Brain pericyte (primary cell): ENCODE measurements at regions not wholly inside any gene's neighbourhood (a gene's known extent, or its start where the extent isn't known, plus 50 kb on each side); places are given as distances from the start of the nearest gene placed in this dataset.

Experiments
- DNase-seq: peaks from one replicate; pipeline ENCODE4 v3.0.0-alpha.2; 2012; ENCODE audit warnings: low read depth, low spot score

DNA sequence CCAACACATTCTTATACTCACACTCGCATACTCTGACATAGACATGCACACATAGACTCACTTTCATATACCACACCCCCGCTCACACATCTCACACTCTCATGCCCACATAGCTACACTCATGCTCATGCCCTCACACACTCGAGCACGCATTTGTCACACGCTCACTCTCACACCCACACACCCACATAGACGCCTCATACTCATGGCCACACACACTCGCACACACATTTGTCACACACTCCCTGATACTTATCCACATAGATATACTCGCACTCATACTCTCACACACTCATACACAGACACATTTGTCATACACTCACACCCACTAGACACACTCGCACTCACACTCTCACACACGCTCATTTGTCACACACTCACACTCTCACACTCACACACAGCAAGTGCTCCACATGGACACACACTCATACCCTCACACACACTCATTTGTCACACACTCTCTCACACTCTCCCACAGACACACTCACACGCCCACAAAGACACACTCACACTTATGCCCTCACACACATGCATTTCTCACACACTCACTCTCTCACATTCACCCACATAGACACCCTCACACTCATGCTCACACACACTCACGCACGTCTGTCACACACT lies 50.9 kb downstream of the TNP1 start:
- no peak for DNase-seq

DNA sequence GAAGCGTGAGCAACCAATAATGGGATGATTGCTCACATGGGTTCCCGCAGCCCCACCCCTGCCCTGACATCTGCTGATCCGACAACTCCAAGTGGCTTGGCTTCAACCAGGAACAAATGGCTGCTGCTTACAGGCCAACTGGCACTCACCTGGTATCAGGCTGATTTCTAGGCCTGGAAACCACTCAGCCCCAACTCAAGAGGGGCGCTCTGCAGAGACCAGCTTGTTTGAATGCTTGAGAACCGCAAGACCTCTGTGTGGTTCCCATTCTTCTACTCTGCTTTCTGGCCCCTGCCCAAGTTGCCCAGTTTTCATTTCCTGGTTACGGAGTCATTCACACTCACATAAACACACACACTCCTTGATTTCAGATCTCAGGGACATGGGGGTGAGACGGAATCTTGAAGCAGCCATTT lies 52.0 kb downstream of the TNP1 start:
- DNase-seq = no peak

DNA sequence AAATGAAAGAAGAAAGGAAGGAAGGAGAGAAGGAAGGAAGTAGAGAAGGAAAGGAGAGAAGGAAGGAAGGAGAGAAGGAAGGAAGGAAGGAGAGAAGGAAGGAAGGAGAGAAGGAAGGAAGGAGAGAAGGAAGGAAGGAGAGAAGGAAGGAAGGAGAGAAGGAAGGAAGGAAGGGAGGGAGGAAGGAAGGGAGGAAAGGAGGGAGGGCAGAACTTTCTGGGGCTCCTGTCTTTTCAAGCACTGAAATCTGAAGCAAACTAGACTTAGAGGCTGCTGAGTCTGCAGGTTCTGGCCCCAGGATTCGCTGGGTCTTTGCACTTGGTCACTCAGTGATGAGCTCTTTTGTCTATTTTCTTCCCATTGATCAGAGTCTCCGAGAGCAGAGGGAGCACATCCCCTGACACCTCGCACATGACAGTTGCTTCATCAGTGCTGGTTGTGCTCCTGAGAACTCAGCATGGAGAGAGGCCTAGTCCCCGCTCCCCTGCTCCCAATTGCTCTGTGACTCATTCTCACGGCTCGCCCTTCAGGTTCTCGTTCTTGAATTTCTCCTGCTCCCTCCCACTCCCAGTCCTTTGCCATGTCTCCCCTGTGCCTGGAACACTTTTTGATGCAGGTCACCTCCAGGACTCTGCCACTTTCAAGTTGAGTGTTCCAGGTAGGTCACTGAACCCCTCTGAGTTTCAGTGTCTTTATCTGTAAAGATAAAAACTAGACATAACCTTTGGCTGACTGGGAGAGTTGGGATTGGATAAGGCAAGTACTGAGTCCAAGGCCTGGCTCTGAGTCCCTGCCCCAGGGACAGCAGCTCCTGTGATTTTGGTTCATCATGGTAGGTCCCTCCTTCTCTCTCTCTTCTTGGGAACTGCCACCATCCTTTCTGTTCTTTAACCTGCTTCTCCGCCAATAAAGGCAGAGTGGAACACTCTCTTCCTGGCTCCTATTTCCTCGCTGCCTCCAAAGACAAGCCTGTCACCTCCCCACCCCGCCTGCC lies 55.2 kb downstream of the TNP1 start:
- DNase-seq = no peak

DNA sequence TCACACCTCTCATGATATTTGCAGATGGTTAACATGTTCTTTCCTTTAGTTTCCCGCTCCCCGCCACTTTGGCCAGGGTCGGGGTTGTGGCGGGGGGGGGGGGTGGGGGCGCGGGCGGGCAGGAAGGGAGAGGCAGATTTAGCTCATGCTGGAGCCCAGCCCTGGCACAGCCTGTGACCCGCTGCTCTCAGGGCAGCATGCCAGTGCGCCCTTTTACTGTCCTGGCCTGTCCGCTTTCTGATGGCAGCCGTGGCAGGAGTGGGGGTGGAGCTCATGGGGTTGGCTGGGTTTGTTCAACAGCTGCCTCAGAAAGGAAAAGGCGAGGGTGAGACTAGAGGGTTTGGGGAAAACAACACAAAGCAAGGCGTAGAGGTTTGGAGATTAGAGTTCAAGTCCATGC lies 56.1 kb downstream of the TNP1 start:
- no peak for DNase-seq

DNA sequence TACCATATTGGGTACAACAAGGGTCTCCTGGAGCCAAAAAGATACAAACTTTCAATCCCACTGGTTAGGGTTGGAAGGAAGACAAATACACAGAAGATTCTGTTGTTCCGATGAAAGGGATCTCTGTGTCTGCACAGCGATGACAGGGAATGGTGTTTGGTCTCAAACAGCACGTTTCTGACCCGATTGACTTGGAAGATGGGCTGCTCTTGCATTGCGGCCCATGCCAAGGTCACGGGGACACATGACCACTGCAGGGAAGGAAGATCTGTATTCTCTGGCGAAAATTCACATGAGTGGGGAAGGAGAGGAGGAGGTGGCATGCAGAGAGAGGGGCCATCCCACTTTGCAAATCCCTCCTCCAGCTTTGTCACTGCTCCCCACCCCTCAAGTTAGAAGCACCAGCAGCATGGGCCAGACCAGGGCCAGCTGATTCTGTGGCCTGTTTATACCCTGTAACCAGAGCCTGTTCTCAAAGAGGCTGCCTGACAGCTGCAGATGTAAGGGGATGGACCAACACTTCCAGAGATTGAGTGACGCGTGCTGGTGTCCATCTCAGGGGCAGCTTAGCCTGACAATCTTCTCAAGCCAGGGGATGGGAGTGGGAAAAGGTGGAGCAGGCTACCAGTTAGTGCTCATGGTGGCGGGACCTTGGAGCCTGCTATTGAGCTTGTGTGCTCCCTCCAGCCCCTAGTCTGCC lies 57.2 kb downstream of the TNP1 start:
- DNase-seq = no peak

DNA sequence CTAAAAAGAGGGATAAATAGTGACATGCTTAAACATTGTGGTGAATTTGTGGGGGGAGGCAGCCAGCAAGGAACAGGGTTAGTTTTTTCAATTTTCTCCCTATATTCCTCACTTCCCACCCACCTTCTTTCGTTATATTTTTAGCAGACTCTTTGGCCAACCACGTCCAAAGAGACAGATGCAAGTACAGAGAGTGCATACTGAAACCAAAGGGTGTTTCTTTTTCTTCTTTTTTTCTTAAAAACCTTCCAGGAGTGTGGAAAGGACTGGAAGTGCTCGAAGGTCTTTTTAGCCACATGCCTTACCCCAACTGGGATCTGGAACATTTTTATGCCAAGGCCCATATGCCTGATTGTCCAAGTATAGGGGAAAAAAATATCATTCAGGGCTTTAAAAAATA lies 59.0 kb downstream of the TNP1 start:
- no peak for DNase-seq

DNA sequence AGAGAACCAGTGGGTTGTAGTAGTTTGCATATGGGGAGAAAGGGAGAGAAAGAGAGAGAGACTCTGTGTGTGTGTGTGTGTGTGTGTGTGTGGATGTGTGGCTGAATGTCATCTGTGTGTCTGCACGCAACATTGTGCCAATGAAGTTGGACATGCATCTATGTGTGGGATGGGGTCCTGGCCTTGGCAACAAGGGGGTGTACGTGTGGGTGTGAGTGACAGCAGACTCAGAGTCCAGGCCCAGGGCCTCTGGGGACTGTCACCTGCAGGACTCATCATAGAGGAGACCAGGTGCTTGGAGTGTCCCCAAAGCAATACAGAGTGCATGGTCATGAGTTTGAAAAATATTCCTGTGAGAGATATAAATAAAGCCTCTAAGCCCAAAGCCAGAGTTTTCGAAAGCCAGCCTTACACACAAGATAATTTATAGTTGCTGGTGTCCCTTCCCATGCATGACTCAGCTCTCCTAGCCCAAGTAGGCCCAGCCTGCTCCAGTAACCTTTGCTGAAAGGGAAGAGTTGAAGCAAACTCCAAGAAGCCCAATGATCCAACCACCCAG lies 59.9 kb downstream of the TNP1 start:
- no peak for DNase-seq

GRCh38 chr2:216796115-216796840 lies 63.6 kb downstream of the TNP1 start:
- DNase-seq = no peak

GRCh38 chr2:216793386-216793785 lies 66.5 kb downstream of the TNP1 start:
- DNase-seq = no peak

GRCh38 chr2:216792222-216793021 lies 67.4 kb downstream of the TNP1 start:
- no peak for DNase-seq

DNA sequence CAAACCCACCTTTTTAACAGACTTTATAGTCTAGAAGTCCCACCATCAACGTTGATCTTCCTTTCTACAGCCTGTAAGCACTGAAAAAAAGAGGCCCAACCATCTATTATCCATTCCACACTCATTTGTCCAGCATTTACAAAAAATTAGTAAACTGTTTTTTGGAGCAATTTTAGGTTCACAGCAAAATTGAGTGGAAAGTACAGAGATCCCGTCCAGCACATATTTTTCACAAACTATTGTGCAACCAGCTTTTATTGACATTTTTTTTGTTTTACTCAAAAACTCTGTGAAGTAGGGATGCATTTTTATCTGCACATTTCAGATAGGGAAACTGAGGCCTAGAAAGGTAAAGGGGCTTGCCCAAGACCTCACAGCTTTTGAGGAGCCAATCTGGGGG lies 68.6 kb downstream of the TNP1 start:
- no peak for DNase-seq

DNA sequence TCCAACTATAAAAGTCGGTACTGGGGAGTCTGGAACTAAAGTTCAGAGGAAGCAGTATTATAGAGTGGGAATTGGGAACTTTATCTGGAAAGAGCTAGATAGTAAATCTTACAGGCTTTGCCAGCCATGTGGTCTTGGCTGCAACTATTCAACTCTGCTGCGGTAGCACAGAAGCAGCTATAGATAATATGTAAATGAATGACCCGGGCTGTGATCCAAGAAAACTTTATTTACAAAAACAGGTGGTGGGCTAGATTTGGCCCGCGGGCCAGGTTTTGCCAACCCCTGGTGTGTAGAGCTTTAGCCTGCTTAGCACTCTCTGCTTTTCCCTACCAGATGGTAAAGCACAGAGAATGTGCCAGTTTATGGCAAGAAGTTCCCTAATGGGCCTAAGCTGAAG lies 70.8 kb downstream of the TNP1 start:
- no peak for DNase-seq

GRCh38 chr2:216787851-216788540 lies 71.9 kb downstream of the TNP1 start:
- DNase-seq = no peak

GRCh38 chr2:216786676-216787075 lies 73.2 kb downstream of the TNP1 start:
- no peak for DNase-seq

DNA sequence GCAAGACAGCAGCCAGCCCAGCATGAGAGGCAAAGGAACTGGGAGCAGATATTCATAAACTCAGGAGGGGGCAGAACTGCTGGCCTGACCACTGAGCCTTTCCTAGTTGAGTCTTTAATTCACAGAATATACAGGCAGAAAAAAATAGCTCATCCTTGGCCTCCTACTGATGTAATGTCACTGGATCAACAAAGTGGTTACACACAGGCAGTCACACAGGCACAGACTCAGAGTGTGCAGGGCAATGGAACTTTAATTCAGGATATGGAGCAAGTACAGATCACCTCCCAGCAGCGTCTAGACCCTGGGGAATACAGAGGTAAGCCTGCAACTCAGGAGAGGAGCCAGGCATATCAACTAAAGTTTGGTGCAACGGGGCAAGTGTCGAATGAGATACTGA lies 75.4 kb downstream of the TNP1 start:
- DNase-seq = no peak

DNA sequence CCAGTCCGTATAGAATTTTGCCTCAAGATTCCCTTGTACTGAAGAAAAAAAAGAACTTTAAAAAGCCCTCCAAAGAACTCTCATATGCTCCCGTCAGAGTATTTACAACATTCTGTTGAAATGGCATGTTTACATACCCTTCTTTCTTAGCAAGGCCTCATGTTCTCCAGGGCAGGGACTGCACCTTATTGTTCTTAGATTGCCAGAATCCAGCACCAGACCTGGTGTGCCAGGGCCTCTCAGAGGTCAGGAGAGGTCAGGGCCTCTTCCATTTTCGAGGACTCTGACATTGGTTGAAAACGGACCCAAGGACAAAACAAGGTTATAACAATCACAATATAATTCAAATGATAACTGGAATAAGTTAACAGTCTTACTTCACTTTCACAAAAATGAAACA lies 78.2 kb downstream of the TNP1 start:
- DNase-seq = no peak

- DNase-seq = no peak
Observed at GRCh38 chr2:216780843-216781242, 79.0 kb downstream of the TNP1 start.

GRCh38 chr2:216777637-216778273 lies 82.1 kb downstream of the TNP1 start:
- DNase-seq = no peak

- DNase-seq = no peak
Observed at GRCh38 chr2:216776066-216776850, 80.9 kb upstream of the IGFBP5 start.
